GM18861 (cell line): ENCODE measurements at regions not wholly inside any gene's neighbourhood (a gene's known extent, or its start where the extent isn't known, plus 50 kb on each side); places are given as distances from the start of the nearest gene placed in this dataset.
A peak's percentile ranks its signal among the peaks of the same experiment; 100 is the strongest.

Experiments used
- ATAC-seq: cut with Tn5 transposase; IDR thresholded peaks from one replicate; pipeline ENCODE4 v1.9.1; 2021; ENCODE audit not compliant: unreplicated experiment

DNA sequence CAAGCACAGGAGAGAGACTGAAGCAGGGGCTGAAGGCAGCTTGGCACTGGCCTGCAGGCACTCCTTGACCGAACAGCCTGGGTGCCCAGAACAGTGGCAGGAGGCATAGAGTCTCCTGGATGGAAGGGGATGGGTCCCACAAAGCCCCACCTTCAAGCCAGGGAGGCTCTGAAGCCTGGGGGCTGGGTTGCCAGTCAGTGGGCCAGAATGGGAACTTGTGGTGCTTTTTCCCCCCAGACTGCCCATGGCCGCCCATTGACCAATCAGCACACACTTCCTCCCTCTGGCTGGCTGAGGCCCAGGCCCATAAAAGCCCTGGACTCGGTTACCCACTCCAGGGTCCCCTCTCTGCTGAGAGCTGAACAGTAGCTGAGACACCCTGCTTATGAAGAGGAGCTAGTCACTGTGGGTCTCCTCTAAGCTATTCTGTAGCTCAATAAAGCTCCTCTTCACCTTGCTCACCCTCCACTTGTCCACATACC, 109.6 kb downstream of the ELAPOR2 start:
- ATAC-seq, result no peak

DNA sequence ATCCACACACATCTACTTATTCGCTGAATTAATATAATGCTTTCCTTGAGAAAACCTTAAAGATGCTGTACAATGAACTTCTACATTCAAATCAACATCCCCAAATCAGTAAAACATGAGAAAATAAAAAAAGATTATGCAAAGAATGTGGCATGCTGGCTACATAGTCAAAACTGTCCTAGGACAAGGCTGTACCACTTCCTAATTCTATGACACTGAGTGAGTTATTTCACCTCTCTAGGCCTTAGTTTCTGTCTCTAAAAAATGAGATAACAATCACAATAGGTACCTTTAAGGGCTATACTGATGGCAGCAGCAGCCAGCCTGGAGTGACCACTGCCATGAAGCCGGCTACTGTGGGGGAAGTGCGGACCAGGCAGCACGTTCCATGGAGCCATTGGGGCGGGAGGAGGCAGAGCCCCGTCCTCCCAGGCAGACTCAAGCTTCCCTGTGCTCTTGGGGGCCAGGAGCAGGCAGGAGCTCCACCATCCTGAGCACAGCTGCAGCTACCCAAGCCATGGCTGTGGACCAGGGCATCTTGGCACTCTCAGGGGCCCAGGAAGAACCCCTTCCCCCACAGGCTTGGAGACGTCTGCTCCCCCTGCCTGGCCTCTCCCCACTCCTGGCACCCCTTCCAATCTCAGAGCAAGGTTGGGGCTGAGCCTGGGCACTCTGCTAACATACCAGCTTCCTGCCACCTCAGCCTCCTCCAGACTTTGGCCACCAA, 110.2 kb downstream of the ELAPOR2 start:
- ATAC-seq, result peak; percentile 98

DNA sequence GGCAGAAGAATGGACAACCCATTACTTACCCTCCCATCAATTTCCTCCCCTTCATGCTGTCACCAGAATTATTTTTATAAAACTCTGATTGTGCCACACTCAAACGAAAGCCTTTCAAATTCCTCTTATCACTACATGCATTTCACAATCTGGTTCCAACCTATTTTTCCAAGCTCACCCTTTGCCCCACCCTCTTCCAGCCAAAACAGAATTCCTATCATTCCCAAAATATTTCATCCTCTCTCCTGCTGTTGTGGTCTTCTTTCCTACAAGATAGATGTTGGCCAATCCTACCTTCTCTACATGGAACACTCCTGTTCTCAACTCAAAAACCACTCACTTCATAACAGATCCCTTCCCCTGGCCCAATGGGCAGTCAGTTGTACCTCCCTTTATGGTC, 111.5 kb downstream of the ELAPOR2 start:
- ATAC-seq, result no peak

DNA sequence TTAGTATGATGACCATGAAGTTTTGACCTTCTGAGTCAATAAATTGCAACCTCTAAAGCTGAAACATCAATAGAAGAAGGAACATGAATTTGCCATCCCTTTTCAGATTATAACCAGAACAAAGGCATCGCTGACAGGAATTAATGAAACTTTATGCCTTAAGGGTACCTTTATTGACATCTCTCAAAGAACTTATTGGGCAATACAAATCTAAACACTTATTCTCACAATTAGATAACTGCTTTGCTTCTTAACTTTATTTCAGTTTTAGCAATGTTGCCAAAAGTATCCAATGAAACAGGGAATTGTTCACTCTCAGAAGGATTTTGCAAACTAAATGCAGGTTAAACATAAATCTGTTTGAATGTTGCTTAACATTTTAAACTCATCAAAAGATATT, 116.0 kb downstream of the ELAPOR2 start:
- ATAC-seq, result no peak

DNA sequence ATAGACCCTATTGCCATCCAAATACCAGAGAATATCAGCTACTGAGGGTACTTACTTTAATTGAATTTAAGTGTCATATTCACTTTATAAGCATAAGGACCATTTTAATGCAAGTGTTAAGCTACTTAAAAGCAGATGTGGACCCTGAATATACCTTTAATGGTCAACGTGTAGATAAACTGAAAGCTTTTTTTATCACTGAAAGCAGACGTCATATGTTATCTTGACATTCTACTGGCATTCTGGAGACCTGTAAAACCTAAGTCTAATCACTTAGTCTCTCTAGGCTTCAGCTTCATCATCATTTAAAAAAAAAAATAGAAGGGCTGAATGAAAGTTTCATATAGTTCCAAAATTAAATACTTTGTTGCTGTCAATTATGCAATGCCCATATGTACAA, 116.5 kb downstream of the ELAPOR2 start:
- ATAC-seq, result no peak

DNA sequence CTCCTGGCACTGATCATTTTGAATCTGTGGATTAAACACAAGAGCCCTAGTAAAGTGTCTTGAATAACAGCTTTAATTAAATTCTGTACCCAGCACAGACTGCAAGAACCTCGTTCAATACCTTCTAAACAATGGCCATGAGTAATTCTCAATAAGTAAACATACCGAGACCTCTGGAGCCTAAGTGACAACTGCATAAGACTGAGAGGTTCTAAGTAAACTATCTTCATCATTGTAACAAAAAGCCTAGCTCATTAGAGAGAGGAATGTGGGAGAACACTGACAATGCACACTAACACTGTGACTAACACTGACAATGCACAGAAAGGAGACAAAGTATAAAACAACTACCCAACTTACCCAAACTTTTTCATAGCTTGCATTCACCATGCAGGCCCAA, 117.4 kb downstream of the ELAPOR2 start:
- ATAC-seq, result no peak

DNA sequence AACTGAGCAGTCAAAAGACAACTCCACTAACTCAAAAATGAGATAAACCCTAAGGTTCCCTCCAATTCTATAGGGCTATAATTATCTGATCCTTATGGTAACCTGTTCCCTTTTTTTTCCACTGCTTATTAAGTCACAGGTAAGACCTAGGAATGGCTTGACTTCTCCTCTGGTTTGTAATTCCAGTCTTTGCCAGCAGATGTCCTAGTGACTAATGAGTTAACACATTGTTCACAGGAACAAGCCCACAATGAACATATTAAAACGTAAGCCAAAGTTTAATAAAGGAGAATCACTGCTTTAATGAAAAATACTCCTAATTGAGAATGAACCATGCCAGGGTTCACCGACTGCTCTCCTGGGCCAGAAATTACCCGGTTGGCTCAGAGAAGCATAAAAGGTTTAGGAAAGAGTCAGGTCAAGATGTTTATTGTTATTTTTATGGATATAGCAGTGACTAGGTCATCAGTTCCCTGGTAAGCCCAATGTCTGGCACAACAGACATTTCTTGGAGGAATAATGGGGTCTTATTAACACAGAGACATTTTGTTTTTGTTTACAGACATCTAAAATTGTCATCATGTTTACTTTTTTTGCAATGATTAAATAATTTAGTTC, 120.1 kb downstream of the ELAPOR2 start:
- ATAC-seq, result peak; percentile 95

DNA sequence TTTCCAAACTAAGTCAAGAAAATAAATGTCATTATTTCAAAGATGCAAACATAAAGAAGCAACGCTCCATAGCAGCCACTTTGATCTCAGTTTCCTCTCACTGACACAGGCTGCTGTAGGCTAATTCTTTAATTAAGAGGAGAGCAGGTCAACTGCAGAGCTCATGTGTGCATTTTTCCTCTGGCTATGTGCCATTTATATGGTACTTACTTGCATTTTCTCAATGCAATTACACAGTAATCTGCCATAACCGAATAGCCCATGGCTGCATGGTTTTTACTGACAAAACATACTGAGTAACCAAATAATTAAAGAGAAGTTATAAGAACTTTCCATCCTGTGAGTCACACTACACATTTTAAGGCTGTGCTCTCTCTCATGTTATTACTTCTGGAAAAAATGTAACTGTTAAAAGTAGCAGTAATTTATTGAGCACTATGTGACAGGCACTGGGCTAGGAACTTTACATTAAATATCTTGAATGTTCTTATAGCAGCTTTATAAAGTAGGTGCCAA, 122.0 kb downstream of the ELAPOR2 start:
- ATAC-seq, result no peak

DNA sequence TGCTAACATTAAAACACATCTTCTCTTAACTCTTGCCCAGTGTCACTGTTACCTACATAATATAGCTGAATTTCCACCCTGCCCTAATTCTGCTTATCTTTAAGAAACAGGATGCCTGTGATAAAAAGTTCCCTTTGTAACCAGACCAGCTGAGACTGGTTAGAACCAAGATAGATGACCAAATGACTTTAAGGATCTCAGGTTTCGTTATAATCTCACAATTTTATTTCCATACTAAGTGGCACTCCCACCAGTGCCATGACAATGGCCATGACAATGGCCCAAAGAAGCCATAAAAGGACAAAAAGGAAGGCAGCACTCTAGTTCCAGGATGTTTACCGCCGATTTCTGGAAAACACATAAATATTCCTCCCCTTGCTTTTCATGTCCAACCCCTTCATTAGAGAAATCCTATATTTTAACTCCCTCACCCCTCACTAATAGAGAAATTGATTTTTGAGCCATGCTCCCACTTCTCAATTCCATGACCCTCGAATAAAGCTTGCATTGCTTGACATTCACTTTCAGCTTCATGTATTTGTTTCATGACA, 126.1 kb downstream of the ELAPOR2 start:
- ATAC-seq, result no peak

DNA sequence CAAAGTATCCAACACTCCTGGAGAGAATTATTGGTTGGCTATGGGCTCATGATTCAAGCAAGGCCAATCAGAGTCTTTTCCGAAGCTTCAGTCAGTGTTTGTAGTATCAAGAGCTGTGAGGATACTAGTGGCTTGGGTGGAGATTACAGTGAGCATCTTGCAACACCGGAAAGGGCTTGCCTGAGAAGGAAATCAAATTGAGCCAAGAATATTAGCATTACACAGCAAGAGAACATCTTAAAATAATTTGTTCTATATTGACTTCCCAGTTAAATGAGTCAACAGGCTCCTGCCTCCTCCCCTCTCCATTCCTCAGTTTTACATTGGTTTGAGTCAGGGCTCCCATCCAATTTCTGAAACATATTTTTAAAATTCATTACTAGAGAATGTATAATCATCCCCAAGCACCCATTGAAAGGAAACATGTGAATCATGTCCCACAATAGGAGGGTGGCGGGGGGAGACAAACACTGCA, 127.4 kb downstream of the ELAPOR2 start:
- ATAC-seq, result no peak

DNA sequence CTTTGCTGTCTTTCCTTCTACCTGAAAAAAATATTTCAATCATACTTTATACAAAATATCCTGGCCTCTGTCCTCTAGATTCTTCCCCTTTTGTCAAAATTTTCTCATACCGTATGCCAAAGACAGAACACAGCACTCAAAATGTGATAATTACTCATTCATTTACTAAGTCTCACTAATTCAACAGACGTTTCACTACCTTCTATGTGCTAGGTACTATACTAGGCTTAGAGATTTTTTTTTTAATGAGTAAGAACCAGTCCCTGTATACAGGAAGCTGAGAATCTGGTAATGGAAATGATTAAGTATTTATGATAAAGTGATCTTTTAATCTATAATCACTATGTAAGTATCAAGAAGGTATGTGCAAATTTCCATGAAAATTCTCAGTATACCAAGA, 128.0 kb downstream of the ELAPOR2 start:
- peak; percentile 34 for ATAC-seq

DNA sequence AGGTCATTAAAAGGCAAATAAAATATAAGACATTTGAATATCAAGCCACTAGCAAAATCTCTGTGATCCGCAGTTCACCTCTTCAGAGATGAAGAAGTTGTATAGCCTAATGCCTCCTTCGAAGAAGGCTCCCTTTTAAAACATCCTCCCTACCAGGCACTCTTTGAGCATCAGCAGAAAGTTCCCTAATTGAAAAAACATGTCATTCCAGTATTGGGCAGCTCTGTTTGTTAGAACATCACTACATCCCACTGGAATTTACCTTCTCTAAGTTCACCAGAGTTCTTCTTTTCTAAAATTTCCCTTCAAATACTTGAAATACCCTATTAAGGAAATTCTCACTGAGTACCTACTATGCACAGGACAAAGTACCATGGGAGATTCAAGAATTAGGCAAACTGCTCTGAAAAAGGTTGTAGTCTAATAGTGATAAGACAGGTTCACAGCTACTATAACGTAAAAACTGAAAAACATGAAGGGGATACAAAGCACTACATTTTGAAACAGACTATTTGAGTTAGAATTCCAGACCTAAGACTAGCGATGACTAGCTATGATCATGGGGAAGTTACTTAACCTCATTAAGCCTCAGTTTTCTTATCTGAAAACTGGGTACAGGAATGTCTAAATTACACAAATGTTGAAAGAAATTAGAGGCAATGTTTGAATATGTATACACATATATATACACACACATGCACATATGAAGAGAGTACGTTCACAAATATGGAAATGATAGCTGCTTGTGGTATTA, 128.7 kb downstream of the ELAPOR2 start:
- ATAC-seq, result no peak

DNA sequence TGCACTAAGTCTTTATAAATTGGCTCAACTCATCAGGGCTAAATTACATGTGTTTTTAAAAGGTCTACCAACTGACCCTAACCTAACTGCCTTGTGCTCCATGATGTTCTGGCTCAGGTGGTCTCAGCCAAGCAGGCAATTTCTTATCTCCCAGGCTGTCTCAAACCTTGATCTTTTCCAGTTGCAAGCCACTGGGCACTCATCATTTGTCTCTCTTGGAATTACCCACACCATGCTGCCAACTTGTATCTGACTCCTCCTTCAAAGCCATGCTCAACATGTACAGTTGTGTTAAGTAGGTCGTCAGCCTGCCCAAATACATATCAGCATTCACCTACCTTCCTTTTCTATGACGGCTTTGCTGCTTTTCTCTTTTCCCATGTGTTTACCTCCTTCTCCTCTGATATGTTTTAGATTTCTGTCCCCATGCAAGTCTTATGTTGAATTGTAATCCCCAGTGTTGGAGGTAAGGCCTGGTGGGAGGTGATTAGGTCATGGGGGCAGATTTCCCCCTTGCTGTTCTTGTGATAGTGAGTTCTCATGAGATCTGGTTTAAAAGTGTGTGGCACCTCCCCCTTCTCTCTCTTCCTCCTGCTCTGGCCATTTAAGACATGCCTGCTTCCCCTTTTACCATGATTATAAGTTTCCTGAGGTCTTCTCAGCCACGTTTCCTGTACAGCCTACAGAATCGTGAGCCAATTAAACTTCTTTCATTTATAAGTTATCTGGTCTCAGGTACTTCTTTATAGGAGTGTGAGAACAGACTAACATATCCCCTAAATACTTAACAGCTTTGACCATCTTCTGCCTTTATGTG, 130.0 kb downstream of the ELAPOR2 start:
- peak; percentile 30 for ATAC-seq

DNA sequence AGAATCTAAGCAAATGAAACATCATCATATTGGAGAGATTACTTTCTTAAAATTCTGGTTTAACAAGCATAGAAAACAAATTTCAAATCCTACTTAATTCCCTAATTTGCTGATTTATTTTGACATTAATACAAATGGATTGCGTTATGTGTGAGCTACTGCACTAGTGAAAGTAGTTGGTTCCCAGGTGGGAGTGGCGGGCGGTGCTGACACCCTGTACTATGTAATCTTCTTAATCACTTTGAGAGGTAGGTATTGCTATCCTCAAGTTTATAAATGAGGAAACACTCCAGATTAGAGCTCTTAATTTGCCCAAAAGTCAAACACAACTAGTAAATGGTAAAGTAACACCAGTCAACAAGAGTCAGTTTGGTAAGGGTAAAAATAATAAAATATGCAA, 131.1 kb downstream of the ELAPOR2 start:
- no peak for ATAC-seq

DNA sequence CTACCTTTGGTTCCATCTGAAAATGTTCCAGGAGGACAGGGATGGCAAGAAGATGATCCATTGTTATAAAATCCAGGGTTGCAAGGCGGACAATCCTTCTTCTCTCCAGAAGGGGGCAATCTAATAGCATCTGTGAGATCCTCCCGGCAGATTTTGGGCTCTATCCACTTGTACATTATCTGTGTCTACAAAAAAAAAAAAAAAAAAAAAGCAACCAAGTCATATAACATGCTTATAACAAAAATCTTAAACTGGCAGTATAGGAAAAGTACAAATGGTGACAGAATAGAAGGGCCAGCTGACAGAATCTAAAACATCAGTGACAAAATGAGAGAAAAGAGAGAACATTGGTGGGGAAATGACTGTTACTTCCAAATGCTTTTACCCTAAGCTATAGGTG, 132.7 kb downstream of the ELAPOR2 start:
- no peak for ATAC-seq

DNA sequence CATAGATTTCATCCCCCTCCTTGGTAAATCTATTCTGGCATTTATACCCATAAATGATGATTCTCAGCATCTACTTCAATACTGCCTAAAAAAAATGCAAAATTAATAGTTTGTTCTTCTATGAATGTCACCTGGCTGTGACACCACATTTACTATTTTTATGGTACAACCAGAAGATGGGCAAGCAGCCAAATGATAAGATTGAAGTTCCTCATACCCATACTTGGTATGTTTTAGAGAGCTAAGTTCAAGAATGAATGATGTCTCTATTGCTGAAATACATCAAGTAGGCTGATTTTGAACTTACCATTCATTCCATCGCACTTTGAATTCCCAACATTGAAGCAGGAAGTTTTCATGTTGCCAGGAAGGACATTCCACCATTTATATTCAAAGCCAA, 134.2 kb downstream of the ELAPOR2 start:
- ATAC-seq, result no peak

DNA sequence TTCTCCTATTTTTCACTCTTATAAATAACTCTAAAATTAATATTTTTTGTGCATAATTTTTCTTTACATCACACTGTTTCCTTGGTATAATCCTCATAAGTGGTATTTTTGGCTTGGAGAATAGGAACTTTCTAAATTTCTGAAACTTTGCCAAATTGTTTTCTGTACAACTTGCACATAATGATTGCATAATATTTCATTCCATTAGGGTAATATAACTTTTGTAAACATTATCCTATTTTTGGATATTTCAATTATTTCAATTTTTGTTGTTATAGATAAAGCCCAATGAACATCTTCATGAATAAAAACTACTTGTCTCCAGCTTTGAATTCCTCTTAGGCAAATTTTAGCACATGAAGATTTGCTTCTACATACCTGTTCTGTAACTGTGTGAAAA, 135.9 kb downstream of the ELAPOR2 start:
- no peak for ATAC-seq

DNA sequence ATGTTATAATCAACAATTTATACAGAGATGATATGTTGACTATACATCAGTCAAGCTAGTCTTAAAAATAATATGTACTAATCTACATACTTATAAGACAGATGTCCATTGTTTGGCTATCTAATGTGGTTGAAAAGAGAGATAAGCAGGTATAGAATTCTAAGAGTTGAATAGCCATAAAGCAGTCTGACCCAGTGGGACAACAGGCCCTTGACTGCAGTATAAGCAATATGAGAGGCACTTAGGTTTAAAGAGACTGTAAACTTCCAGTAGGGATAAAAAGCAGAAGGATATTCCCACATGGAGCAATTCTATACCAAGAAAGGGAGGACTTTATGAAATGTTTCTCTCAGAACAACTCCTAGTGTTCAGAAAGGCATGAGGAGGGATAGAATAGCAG, 139.3 kb downstream of the ELAPOR2 start:
- ATAC-seq, result no peak

DNA sequence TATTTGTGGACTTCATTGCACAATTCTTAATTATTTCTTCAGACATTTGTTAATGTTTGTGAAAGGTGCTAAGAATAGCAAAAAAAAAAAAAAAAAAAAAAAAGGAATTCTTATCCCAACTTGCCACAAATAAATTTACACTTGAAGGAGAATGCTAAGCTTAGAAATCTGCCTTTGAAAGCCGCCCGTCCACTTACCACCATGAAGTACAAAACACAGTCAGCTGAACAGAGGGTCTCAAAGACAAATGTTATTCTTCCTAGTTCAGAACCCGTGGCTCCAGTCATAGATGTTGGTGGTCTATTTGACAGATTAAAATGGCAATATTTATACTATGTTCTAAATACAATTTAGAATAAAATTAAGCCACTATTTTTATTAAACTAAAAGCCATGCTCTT, 141.2 kb downstream of the ELAPOR2 start:
- ATAC-seq, result no peak

DNA sequence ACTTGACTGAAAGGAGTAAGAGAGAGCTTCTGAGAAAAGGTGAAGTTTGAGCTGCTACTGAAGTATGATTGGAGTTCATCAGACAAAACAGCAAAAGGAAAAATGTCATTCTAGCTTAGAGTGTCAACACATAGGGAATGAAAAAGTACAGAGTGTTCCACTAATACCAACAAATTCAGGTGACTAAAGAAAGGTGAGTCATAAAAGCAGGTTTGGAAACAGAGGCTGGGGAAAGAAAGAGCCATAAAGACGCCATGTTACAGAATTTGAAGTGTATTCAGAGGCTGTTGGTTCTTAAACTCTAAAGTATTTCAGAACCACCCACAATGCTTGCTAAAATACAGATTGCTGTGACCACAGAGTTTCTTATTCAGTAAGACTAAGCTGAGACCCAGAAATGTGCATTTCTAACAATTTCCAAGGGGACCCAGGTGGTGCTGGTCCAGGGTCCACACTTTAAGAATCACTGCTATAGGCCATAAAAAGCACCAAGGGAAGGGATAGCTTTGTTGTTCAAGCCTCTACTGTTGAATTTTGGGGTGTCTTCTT, 143.1 kb downstream of the ELAPOR2 start:
- no peak for ATAC-seq
